HepG2 (cell line): ENCODE measurements at regions not wholly inside any gene's neighbourhood (a gene's known extent, or its start where the extent isn't known, plus 50 kb on each side); places are given as distances from the start of the nearest gene placed in this dataset.

Experiments used
- ATAC-seq: fragments of 200-7000 bp; cut with Tn5 transposase; 3 replicates; pipeline ENCODE4 v1.9.1; 2020; ENCODE audit warnings: mild to moderate bottlenecking, moderate library complexity
- BruUV-seq: library from RNA; stranded (reverse); fragments of 400-500 nt; replicated peaks from 2 replicates; lab custom pipeline; 2021; lab: Mats Ljungman, UMichigan
- CTCF ChIA-PET: fragments of 300-600 bp; formaldehyde crosslinking; extraction: SDS; loops from one replicate; lab custom pipeline; 2021; ENCODE audit warnings: low total read pairs, inconsistent platforms, low intra/inter-chr PET ratio; lab: Yijun Ruan, JAX
- POLR2A ChIA-PET: fragments of 350-600 bp; sonication (Branson Sonifier 250); formaldehyde crosslinking; loops from one replicate; lab custom pipeline; 2020; ENCODE audit warnings: antibody characterized with exemption, inconsistent platforms; lab: Yijun Ruan, JAX
- DNase-seq: peaks from one replicate; pipeline ENCODE4 v3.0.0-alpha.2; 2015; ENCODE audit warnings: low spot score
- FAIRE-seq: peaks from 3 replicates; lab custom pipeline; 2011; peaks lifted over from hg19 to GRCh38; lab: Jason Lieb, UNC
- H2AFZ ChIP-seq: one replicate; pipeline ENCODE4 v1.6.1; 2011; ENCODE audit warnings: low read length, inconsistent platforms
- H3K27ac ChIP-seq: fragments of 300-600 bp; 3 replicates; pipeline ENCODE4 v1.8.0; 2011; ENCODE audit warnings: mixed run types, mild to moderate bottlenecking, mixed read lengths, low read length, inconsistent platforms; ENCODE audit not compliant: insufficient read depth; ENCODE audit errors: extremely low read length
- H3K27me3 ChIP-seq, 2 experiments: fragments of 200-600 bp in 1 of 2; 2 replicates in 1 of 2; 3 replicates in 1 of 2; pipeline versions ENCODE4 v1.6.0 to v1.8.0; 2011; ENCODE audit warnings: low read length in 2 of 2, mild to moderate bottlenecking in 2 of 2, moderate library complexity in 2 of 2, inconsistent platforms in 1 of 2; ENCODE audit not compliant: insufficient read depth in 2 of 2, control insufficient read depth in 1 of 2
- H3K36me3 ChIP-seq, 2 experiments: fragments of 200-600 bp in 1 of 2; replicated peaks in 1 of 2; 2 replicates in 1 of 2; 3 replicates in 1 of 2; pipeline versions ENCODE4 v1.5.1 to v1.8.0; 2011; ENCODE audit warnings: low read length in 2 of 2, inconsistent platforms in 1 of 2; ENCODE audit not compliant: insufficient read depth in 2 of 2, control insufficient read depth in 1 of 2
- H3K4me1 ChIP-seq: 2 replicates; pipeline ENCODE4 v1.5.1; 2012; ENCODE audit warnings: low read length, inconsistent platforms; ENCODE audit not compliant: insufficient read depth
- H3K4me2 ChIP-seq: 2 replicates; pipeline ENCODE4 v1.6.0; 2011; ENCODE audit warnings: low read depth, low read length, inconsistent platforms
- H3K4me3 ChIP-seq, 3 experiments: fragments of 200-600 bp in 1 of 3; sonication (generic), shearing (Covaris generic) in 1 of 3; replicated peaks in 1 of 3; 2 replicates each; pipeline ENCODE4 v1.5.1; 2011 to 2016; ENCODE audit warnings: low read length in 3 of 3, inconsistent platforms in 2 of 3, low read depth in 2 of 3, mild to moderate bottlenecking in 2 of 3, control low read depth in 1 of 3, mixed read lengths in 1 of 3; ENCODE audit not compliant: insufficient read depth in 1 of 3
- H3K79me2 ChIP-seq: one replicate; pipeline ENCODE4 v1.6.1; 2011; ENCODE audit warnings: low read length, inconsistent platforms; ENCODE audit not compliant: insufficient read depth
- H3K9ac ChIP-seq: 2 replicates; pipeline ENCODE4 v1.6.0; 2011; ENCODE audit warnings: mild to moderate bottlenecking, low read depth, low read length, inconsistent platforms; ENCODE audit not compliant: insufficient read depth
- H3K9me3 ChIP-seq: 2 replicates; pipeline ENCODE4 v1.5.1; 2012; ENCODE audit warnings: mild to moderate bottlenecking, low read length
- H4K20me1 ChIP-seq: 2 replicates; pipeline ENCODE4 v1.6.0; 2011; ENCODE audit warnings: inconsistent platforms, mild to moderate bottlenecking, low read length, moderate library complexity; ENCODE audit not compliant: insufficient read depth
- ADNP ChIP-seq: sonication (generic); formaldehyde crosslinking; IDR thresholded peaks from 2 replicates; pipeline ENCODE4 v1.4.0; 2020; ENCODE audit warnings: missing genetic modification reagents
- ATRX ChIP-seq: sonication (generic); formaldehyde crosslinking; IDR thresholded peaks from 2 replicates; pipeline ENCODE4 v1.4.0; 2020; ENCODE audit warnings: missing genetic modification reagents, borderline replicate concordance
- BRCA1 ChIP-seq: sonication (generic); formaldehyde crosslinking; IDR thresholded peaks from 2 replicates; pipeline ENCODE4 v1.4.0; 2020; ENCODE audit warnings: missing genetic modification reagents
- CCDC6 ChIP-seq: sonication (generic); formaldehyde crosslinking; IDR thresholded peaks from 2 replicates; pipeline ENCODE4 v1.8.1; 2022; ENCODE audit warnings: mild to moderate bottlenecking, missing genetic modification reagents, moderate library complexity
- CENPT ChIP-seq: sonication (generic); formaldehyde crosslinking; IDR thresholded peaks from 2 replicates; pipeline ENCODE4 v1.8.0; 2022; ENCODE audit warnings: low read depth, mild to moderate bottlenecking, moderate library complexity, missing genetic modification reagents
- EP300 ChIP-seq, 3 experiments: sonication (generic) in 1 of 3; formaldehyde crosslinking in 1 of 3; IDR thresholded peaks; 2 replicates each; pipeline versions ENCODE4 v1.5.1 to v1.6.1; 2011 to 2020; ENCODE audit warnings: low read depth in 2 of 3, low read length in 2 of 3, borderline replicate concordance in 1 of 3, improper control_type of control experiment in 1 of 3, mild to moderate bottlenecking in 1 of 3, missing genetic modification reagents in 1 of 3, moderate library complexity in 1 of 3
- JUNB ChIP-seq: sonication (generic); formaldehyde crosslinking; IDR thresholded peaks from 2 replicates; pipeline ENCODE4 v1.8.0; 2022; ENCODE audit warnings: missing genetic modification reagents, mild to moderate bottlenecking, borderline replicate concordance
- KAT8 ChIP-seq: IDR thresholded peaks from 2 replicates; pipeline ENCODE4 v1.6.1; 2016; ENCODE audit warnings: missing genetic modification reagents, missing compliant biosample characterization
- WGBS: methylation state at CpG from one replicate; pipeline ENCODE4 v1.1.6; 2017; ENCODE audit warnings: low lambda C conversion rate; 5-methylcytosine and 5-hydroxymethylcytosine counted together
- in situ Hi-C: cut with HindIII; loops from 2 replicates; pipeline ENCODE4 v1.10.0; 2017; ENCODE audit warnings: low pct_unique_long_range_greater_than_20kb; ENCODE audit not compliant: extremely low pct_ligation_motif_present
- intact Hi-C: fragments of 100-400 bp; cut with micrococcal nuclease; formaldehyde crosslinking; loops from one replicate; pipeline ENCODE4 v1.10.0; 2022; ENCODE audit not compliant: unreplicated experiment
- TF ChIP-seq, protein P1 (sequence below): sonication (generic); formaldehyde crosslinking; IDR thresholded peaks from 2 replicates; pipeline ENCODE4 v1.4.0; 2020; ENCODE audit warnings: missing genetic modification reagents, low read depth, mild to moderate bottlenecking, borderline replicate concordance
- TF ChIP-seq, protein P2 (sequence below): sonication (generic); formaldehyde crosslinking; IDR thresholded peaks from 2 replicates; pipeline ENCODE4 v1.4.0; 2020; ENCODE audit warnings: missing genetic modification reagents
- TF ChIP-seq, protein P3 (sequence below): sonication (generic); formaldehyde crosslinking; IDR thresholded peaks from 2 replicates; pipeline ENCODE4 v1.4.0; 2020; ENCODE audit warnings: mild to moderate bottlenecking, missing genetic modification reagents
- TF ChIP-seq, protein P4 (sequence below): IDR thresholded peaks from 2 replicates; pipeline ENCODE4 v1.4.0; 2020; ENCODE audit warnings: mild to moderate bottlenecking, missing genetic modification reagents
- TF ChIP-seq, protein P5 (sequence below): sonication (generic); formaldehyde crosslinking; IDR thresholded peaks from 2 replicates; pipeline ENCODE4 v1.4.0; 2020; ENCODE audit warnings: mild to moderate bottlenecking, low read depth, missing genetic modification reagents

DNA sequence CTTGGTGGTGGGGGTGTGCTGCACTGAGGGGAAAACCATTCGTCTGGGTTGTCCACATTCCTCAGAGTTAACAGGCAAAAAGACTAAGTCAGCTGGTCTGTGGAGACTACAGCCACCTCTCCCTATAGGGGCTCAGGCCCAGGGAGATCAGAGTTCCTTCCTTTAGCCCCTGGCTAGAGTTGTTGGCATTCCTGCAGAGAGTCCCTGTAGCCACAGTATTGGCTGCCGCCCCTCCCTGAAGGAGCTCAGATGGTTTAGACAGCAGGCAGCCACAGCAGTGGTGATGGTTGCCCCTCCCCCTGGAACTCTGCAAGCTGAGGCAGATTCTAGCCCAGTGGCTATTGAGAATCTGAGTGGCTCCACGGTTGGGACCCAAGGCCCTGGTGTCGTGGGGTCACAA is 1072.5 kb upstream of the ATXN7L3B start:
- WGBS: 0% methylated on average over 1 of the region's 4 CpGs
- ATAC-seq: no peak
- no peak overlapping the region for H3K4me2 ChIP-seq
- no peak for DNase-seq
- BruUV-seq: no TSS peak
- no peak overlapping the region for H2AFZ ChIP-seq
- peaks cover 77% of the 10 kb centered on the region for H3K9me3 ChIP-seq
- no peaks in the 10 kb centered on the region for H3K27me3 ChIP-seq
- FAIRE-seq: no peak
- no peak overlapping the region for H3K9ac ChIP-seq
- intact Hi-C loops (no loop called here), in situ Hi-C loops (no loop called here)
- H3K36me3 ChIP-seq: no peaks in the 10 kb centered on the region
- H3K27ac ChIP-seq: no peak overlapping the region
- no peaks in the 10 kb centered on the region for H4K20me1 ChIP-seq
- H3K4me3 ChIP-seq: no peak overlapping the region
- ChIA-PET CTCF (no interaction called here), POLR2A (no interaction called here)
- no peaks in the 10 kb centered on the region for H3K4me1 ChIP-seq
- H3K79me2 ChIP-seq: no peaks in the 10 kb centered on the region
- TF ChIP-seq EP300 (IDR thresholded peaks at IDR 0.05; ENCODE audit: low read depth in 2 of 2, low read length in 2 of 2): no peak
- no peak for TF ChIP-seq EP300 (CRISPR knock-in tag; IDR thresholded peaks at IDR 0.05; ENCODE audit: borderline replicate concordance)
- TF ChIP-seq, protein P1, sequence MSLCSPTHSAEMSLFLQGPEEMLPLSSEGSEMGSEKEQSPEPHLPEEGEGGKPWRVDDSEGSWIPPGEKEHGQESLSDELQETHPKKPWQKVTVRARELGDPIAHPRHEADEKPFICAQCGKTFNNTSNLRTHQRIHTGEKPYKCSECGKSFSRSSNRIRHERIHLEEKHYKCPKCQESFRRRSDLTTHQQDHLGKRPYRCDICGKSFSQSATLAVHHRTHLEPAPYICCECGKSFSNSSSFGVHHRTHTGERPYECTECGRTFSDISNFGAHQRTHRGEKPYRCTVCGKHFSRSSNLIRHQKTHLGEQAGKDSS (CRISPR knock-in tag): no peak
- TF ChIP-seq, protein P2, sequence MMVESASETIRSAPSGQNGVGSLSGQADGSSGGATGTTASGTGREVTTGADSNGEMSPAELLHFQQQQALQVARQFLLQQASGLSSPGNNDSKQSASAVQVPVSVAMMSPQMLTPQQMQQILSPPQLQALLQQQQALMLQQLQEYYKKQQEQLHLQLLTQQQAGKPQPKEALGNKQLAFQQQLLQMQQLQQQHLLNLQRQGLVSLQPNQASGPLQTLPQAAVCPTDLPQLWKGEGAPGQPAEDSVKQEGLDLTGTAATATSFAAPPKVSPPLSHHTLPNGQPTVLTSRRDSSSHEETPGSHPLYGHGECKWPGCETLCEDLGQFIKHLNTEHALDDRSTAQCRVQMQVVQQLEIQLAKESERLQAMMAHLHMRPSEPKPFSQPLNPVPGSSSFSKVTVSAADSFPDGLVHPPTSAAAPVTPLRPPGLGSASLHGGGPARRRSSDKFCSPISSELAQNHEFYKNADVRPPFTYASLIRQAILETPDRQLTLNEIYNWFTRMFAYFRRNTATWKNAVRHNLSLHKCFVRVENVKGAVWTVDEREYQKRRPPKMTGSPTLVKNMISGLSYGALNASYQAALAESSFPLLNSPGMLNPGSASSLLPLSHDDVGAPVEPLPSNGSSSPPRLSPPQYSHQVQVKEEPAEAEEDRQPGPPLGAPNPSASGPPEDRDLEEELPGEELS (CRISPR knock-in tag): no peak
- TF ChIP-seq KAT8 (CRISPR knock-in tag): no peak
- no peak for TF ChIP-seq ADNP
- TF ChIP-seq, protein P3, sequence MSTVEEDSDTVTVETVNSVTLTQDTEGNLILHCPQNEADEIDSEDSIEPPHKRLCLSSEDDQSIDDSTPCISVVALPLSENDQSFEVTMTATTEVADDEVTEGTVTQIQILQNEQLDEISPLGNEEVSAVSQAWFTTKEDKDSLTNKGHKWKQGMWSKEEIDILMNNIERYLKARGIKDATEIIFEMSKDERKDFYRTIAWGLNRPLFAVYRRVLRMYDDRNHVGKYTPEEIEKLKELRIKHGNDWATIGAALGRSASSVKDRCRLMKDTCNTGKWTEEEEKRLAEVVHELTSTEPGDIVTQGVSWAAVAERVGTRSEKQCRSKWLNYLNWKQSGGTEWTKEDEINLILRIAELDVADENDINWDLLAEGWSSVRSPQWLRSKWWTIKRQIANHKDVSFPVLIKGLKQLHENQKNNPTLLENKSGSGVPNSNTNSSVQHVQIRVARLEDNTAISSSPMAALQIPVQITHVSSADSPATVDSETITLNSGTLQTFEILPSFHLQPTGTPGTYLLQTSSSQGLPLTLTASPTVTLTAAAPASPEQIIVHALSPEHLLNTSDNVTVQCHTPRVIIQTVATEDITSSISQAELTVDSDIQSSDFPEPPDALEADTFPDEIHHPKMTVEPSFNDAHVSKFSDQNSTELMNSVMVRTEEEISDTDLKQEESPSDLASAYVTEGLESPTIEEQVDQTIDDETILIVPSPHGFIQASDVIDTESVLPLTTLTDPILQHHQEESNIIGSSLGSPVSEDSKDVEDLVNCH (CRISPR knock-in tag): no peak
- TF ChIP-seq, protein P4, sequence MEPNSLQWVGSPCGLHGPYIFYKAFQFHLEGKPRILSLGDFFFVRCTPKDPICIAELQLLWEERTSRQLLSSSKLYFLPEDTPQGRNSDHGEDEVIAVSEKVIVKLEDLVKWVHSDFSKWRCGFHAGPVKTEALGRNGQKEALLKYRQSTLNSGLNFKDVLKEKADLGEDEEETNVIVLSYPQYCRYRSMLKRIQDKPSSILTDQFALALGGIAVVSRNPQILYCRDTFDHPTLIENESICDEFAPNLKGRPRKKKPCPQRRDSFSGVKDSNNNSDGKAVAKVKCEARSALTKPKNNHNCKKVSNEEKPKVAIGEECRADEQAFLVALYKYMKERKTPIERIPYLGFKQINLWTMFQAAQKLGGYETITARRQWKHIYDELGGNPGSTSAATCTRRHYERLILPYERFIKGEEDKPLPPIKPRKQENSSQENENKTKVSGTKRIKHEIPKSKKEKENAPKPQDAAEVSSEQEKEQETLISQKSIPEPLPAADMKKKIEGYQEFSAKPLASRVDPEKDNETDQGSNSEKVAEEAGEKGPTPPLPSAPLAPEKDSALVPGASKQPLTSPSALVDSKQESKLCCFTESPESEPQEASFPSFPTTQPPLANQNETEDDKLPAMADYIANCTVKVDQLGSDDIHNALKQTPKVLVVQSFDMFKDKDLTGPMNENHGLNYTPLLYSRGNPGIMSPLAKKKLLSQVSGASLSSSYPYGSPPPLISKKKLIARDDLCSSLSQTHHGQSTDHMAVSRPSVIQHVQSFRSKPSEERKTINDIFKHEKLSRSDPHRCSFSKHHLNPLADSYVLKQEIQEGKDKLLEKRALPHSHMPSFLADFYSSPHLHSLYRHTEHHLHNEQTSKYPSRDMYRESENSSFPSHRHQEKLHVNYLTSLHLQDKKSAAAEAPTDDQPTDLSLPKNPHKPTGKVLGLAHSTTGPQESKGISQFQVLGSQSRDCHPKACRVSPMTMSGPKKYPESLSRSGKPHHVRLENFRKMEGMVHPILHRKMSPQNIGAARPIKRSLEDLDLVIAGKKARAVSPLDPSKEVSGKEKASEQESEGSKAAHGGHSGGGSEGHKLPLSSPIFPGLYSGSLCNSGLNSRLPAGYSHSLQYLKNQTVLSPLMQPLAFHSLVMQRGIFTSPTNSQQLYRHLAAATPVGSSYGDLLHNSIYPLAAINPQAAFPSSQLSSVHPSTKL (CRISPR knock-in tag): no peak
- TF ChIP-seq ATRX: no peak
- no peak for TF ChIP-seq JUNB (CRISPR knock-in tag)
- TF ChIP-seq CENPT (CRISPR knock-in tag): no peak
- TF ChIP-seq, protein P5, sequence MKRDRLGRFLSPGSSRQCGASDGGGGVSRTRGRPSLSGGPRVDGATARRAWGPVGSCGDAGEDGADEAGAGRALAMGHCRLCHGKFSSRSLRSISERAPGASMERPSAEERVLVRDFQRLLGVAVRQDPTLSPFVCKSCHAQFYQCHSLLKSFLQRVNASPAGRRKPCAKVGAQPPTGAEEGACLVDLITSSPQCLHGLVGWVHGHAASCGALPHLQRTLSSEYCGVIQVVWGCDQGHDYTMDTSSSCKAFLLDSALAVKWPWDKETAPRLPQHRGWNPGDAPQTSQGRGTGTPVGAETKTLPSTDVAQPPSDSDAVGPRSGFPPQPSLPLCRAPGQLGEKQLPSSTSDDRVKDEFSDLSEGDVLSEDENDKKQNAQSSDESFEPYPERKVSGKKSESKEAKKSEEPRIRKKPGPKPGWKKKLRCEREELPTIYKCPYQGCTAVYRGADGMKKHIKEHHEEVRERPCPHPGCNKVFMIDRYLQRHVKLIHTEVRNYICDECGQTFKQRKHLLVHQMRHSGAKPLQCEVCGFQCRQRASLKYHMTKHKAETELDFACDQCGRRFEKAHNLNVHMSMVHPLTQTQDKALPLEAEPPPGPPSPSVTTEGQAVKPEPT: no peak
- no peak for TF ChIP-seq CCDC6 (CRISPR knock-in tag)
- no peak for TF ChIP-seq BRCA1 (CRISPR knock-in tag)
